ENCODE measurements at regions not wholly inside any gene's neighbourhood (a gene's known extent, or its start where the extent isn't known, plus 50 kb on each side); places are given as distances from the start of the nearest gene placed in this dataset.

GRCh38 chr6:48541649-48542048 is 430.7 kb upstream of the PTCHD4 start:
- TF ChIP-seq CTCF (IDR thresholded peaks at IDR 0.05): no peak
- no peak for TF ChIP-seq POLR2A (IDR thresholded peaks at IDR 0.05)

Measured in testis (tissue), 2 donors.